GM23338 (cell line): ENCODE measurements at regions not wholly inside any gene's neighbourhood (a gene's known extent, or its start where the extent isn't known, plus 50 kb on each side); places are given as distances from the start of the nearest gene placed in this dataset.

ENCODE experiments used
- ATAC-seq: fragments of 200-7000 bp; cut with Tn5 transposase; 3 replicates; pipeline ENCODE4 v1.9.1; 2020
- DNase-seq: peaks from one replicate; pipeline ENCODE4 v3.0.0-alpha.2; 2015; ENCODE audit warnings: low spot score
- H2AFZ ChIP-seq: fragments of 200-600 bp; sonication (generic); 2 replicates; pipeline ENCODE4 v1.8.0; 2016; ENCODE audit warnings: antibody characterized with exemption, mild to moderate bottlenecking, moderate library complexity
- H3F3A ChIP-seq: fragments of 200-600 bp; sonication (generic); replicated peaks from 2 replicates; pipeline ENCODE4 v1.8.0; 2017; ENCODE audit warnings: antibody characterized with exemption, mixed run types, low read depth
- H3K27ac ChIP-seq: fragments of 200-600 bp; sonication (generic); 2 replicates; pipeline ENCODE4 v1.6.1; 2016; ENCODE audit warnings: low read depth
- H3K27me3 ChIP-seq: fragments of 200-600 bp; sonication (generic); 2 replicates; pipeline ENCODE4 v1.8.0; 2016; ENCODE audit warnings: mild to moderate bottlenecking, mixed run types, moderate library complexity; ENCODE audit not compliant: insufficient read depth
- H3K36me3 ChIP-seq: fragments of 200-600 bp; sonication (generic); 2 replicates; pipeline ENCODE4 v1.8.0; 2016; ENCODE audit warnings: mild to moderate bottlenecking; ENCODE audit not compliant: insufficient read depth
- H3K4me1 ChIP-seq: fragments of 200-600 bp; sonication (generic); 2 replicates; pipeline ENCODE4 v1.8.0; 2016; ENCODE audit warnings: mild to moderate bottlenecking, moderate library complexity; ENCODE audit not compliant: insufficient read depth
- H3K4me2 ChIP-seq: fragments of 200-600 bp; sonication (generic); 2 replicates; pipeline ENCODE4 v1.7.1; 2017; ENCODE audit warnings: mixed run types
- H3K4me3 ChIP-seq: fragments of 200-600 bp; sonication (generic); 2 replicates; pipeline ENCODE4 v1.6.1; 2016; ENCODE audit warnings: mixed run types
- H3K79me2 ChIP-seq: fragments of 200-600 bp; sonication (generic); replicated peaks from 2 replicates; pipeline ENCODE4 v1.8.0; 2017; ENCODE audit warnings: mild to moderate bottlenecking; ENCODE audit not compliant: insufficient read depth
- H3K9me2 ChIP-seq: fragments of 200-600 bp; sonication (generic); 2 replicates; pipeline ENCODE4 v1.8.0; 2017; ENCODE audit not compliant: insufficient read depth
- H4K20me1 ChIP-seq: fragments of 200-600 bp; sonication (generic); replicated peaks from 2 replicates; pipeline ENCODE4 v1.8.0; 2017; ENCODE audit warnings: mild to moderate bottlenecking; ENCODE audit not compliant: insufficient read depth
- H3K27ac Mint-ChIP-seq: 2 replicates; pipeline ENCODE4 v1.8.0; 2020; ENCODE audit warnings: inconsistent platforms, mild to moderate bottlenecking, moderate library complexity, mixed read lengths
- H3K27me3 Mint-ChIP-seq: 3 replicates; pipeline ENCODE4 v1.8.0; 2022; ENCODE audit warnings: low read depth, mild to moderate bottlenecking, moderate library complexity, mixed read lengths, inconsistent platforms; ENCODE audit not compliant: insufficient read depth, poor library complexity
- H3K36me3 Mint-ChIP-seq: 3 replicates; pipeline ENCODE4 v1.8.0; 2021; ENCODE audit warnings: low read depth, mild to moderate bottlenecking, inconsistent platforms, moderate library complexity, mixed read lengths
- H3K4me1 Mint-ChIP-seq: 3 replicates; pipeline ENCODE4 v1.8.0; 2020; ENCODE audit warnings: mild to moderate bottlenecking, inconsistent platforms, mixed read lengths
- H3K4me3 Mint-ChIP-seq: 3 replicates; pipeline ENCODE4 v1.8.0; 2021; ENCODE audit warnings: moderate library complexity, mild to moderate bottlenecking, inconsistent platforms, mixed read lengths
- H3K9me3 Mint-ChIP-seq: 3 replicates; pipeline ENCODE4 v1.8.0; 2020; ENCODE audit warnings: moderate library complexity, mild to moderate bottlenecking, inconsistent platforms, mixed read lengths
- CREB1 ChIP-seq: fragments of 250-450 bp; sonication (Bioruptor Pico); IDR thresholded peaks from 2 replicates; pipeline ENCODE4 v1.5.0; 2020; ENCODE audit warnings: low read depth, mild to moderate bottlenecking, moderate library complexity
- EZH2 ChIP-seq: fragments of 200-600 bp; sonication (generic); IDR thresholded peaks from one replicate; pipeline ENCODE4 v1.8.0; 2017; ENCODE audit warnings: antibody characterized with exemption, mild to moderate bottlenecking, low read depth; ENCODE audit not compliant: unreplicated experiment
- EZH2phosphoT487 ChIP-seq: fragments of 200-600 bp; sonication (generic); IDR thresholded peaks from one replicate; pipeline ENCODE4 v1.8.1; 2018; ENCODE audit warnings: antibody characterized with exemption; ENCODE audit not compliant: unreplicated experiment
- JUNB ChIP-seq: IDR thresholded peaks from one replicate; pipeline ENCODE4 v1.6.1; 2016; ENCODE audit warnings: antibody characterized with exemption; ENCODE audit not compliant: unreplicated experiment
- NANOG ChIP-seq: IDR thresholded peaks from 2 replicates; pipeline ENCODE4 v1.6.1; 2016; ENCODE audit warnings: antibody characterized with exemption, borderline replicate concordance
- STAT1 ChIP-seq: IDR thresholded peaks from one replicate; pipeline ENCODE4 v1.6.1; 2016; ENCODE audit warnings: antibody characterized with exemption; ENCODE audit not compliant: unreplicated experiment
- ZNF114 ChIP-seq: fragments of 250-450 bp; sonication (Bioruptor Pico); IDR thresholded peaks from 2 replicates; pipeline ENCODE4 v1.5.0; 2020; ENCODE audit warnings: mild to moderate bottlenecking, moderate library complexity
- ZNF462 ChIP-seq: fragments of 250-450 bp; sonication (Bioruptor Pico); IDR thresholded peaks from 2 replicates; pipeline ENCODE4 v1.5.0; 2020; ENCODE audit warnings: mild to moderate bottlenecking, moderate library complexity
- TF ChIP-seq, protein P1 (sequence below): IDR thresholded peaks from one replicate; pipeline ENCODE4 v1.6.1; 2018; ENCODE audit warnings: antibody characterized with exemption; ENCODE audit not compliant: unreplicated experiment
- TF ChIP-seq, protein P2 (sequence below), 2 experiments: fragments of 200-600 bp in 1 of 2; sonication (generic) in 1 of 2; conservative IDR thresholded peaks; 2 replicates each; pipeline versions ENCODE4 v1.5.1 to v1.6.1; 2016 to 2017; ENCODE audit warnings: antibody characterized with exemption in 2 of 2, low read depth in 2 of 2, mild to moderate bottlenecking in 2 of 2, moderate library complexity in 1 of 2
- TF ChIP-seq, protein P3 (sequence below): IDR thresholded peaks from 2 replicates; pipeline ENCODE4 v1.6.1; 2016; ENCODE audit warnings: antibody characterized with exemption

DNA sequence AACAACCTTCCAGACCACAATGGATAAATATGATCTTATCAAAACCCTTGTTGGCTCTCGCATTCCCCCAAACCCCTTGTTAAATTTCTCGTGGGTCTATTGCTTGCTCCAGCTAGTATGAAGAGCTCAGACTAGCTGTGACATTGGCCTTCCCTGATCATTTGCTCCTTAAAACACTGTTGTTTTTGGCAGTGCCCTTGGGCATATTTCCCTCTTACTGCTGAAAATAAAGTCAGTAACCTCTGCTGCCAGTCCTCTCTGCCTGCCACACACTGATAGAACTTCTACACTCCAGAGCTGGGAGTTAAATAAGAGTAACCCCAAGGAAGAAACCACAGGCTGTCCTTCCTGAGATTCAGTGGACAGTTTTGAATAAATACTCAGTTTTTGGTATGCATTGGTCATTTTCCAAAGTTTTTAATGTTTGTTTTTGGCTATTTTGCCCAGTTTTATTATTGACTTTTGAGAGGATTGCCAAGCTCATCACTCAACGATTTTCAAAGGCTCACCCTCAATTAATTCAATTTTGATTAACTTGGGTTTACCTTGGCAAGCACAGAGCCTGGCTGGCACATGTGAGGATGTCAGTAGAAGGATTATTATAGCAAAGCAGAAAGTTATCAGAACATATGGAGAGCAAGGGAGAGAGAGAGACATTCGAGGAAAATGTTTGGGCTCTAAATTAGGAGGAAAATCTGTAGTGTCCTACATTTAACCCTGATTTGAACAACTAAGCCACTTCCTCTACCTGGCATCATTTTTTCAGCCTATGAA lies 84.3 kb upstream of the SYN3 start:
- H3K9me2 ChIP-seq, result peaks cover 4% of the 10 kb centered on the region
- Mint-ChIP-seq H3K4me3 (no peak overlapping the region), H3K27me3 (peaks cover 4% of the 10 kb centered on the region), H3K36me3 (no peaks in the 10 kb centered on the region), H3K27ac (no peak overlapping the region), H3K4me1 (no peaks in the 10 kb centered on the region), H3K9me3 (peaks cover 17% of the 10 kb centered on the region)
- no peak for DNase-seq
- no peak overlapping the region for H3K4me2 ChIP-seq
- H3F3A ChIP-seq, result no peaks in the 10 kb centered on the region
- H3K27ac ChIP-seq, result no peak overlapping the region
- no peaks in the 10 kb centered on the region for H4K20me1 ChIP-seq
- no peak overlapping the region for H3K4me3 ChIP-seq
- H3K4me1 ChIP-seq, result no peaks in the 10 kb centered on the region
- no peaks in the 10 kb centered on the region; the same call in 1 of the 2 replicates for H3K27me3 ChIP-seq
- TF ChIP-seq EZH2phosphoT487 (no peak), ZNF462 (no peak), CREB1 (CRISPR knock-in tag) (no peak), JUNB (no peak), EZH2 (no peak), ZNF114 (CRISPR knock-in tag) (no peak), NANOG (no peak), STAT1 (no peak)
- TF ChIP-seq, protein P1, sequence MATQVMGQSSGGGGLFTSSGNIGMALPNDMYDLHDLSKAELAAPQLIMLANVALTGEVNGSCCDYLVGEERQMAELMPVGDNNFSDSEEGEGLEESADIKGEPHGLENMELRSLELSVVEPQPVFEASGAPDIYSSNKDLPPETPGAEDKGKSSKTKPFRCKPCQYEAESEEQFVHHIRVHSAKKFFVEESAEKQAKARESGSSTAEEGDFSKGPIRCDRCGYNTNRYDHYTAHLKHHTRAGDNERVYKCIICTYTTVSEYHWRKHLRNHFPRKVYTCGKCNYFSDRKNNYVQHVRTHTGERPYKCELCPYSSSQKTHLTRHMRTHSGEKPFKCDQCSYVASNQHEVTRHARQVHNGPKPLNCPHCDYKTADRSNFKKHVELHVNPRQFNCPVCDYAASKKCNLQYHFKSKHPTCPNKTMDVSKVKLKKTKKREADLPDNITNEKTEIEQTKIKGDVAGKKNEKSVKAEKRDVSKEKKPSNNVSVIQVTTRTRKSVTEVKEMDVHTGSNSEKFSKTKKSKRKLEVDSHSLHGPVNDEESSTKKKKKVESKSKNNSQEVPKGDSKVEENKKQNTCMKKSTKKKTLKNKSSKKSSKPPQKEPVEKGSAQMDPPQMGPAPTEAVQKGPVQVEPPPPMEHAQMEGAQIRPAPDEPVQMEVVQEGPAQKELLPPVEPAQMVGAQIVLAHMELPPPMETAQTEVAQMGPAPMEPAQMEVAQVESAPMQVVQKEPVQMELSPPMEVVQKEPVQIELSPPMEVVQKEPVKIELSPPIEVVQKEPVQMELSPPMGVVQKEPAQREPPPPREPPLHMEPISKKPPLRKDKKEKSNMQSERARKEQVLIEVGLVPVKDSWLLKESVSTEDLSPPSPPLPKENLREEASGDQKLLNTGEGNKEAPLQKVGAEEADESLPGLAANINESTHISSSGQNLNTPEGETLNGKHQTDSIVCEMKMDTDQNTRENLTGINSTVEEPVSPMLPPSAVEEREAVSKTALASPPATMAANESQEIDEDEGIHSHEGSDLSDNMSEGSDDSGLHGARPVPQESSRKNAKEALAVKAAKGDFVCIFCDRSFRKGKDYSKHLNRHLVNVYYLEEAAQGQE, result no peak
- TF ChIP-seq, protein P2, sequence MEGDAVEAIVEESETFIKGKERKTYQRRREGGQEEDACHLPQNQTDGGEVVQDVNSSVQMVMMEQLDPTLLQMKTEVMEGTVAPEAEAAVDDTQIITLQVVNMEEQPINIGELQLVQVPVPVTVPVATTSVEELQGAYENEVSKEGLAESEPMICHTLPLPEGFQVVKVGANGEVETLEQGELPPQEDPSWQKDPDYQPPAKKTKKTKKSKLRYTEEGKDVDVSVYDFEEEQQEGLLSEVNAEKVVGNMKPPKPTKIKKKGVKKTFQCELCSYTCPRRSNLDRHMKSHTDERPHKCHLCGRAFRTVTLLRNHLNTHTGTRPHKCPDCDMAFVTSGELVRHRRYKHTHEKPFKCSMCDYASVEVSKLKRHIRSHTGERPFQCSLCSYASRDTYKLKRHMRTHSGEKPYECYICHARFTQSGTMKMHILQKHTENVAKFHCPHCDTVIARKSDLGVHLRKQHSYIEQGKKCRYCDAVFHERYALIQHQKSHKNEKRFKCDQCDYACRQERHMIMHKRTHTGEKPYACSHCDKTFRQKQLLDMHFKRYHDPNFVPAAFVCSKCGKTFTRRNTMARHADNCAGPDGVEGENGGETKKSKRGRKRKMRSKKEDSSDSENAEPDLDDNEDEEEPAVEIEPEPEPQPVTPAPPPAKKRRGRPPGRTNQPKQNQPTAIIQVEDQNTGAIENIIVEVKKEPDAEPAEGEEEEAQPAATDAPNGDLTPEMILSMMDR (conservative IDR thresholded peaks at IDR 0.05; ENCODE audit: low read depth in 2 of 2), result no peak
- TF ChIP-seq, protein P3, sequence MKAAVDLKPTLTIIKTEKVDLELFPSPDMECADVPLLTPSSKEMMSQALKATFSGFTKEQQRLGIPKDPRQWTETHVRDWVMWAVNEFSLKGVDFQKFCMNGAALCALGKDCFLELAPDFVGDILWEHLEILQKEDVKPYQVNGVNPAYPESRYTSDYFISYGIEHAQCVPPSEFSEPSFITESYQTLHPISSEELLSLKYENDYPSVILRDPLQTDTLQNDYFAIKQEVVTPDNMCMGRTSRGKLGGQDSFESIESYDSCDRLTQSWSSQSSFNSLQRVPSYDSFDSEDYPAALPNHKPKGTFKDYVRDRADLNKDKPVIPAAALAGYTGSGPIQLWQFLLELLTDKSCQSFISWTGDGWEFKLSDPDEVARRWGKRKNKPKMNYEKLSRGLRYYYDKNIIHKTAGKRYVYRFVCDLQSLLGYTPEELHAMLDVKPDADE, result no peak
- ATAC-seq, result no peak
- H2AFZ ChIP-seq, result no peak overlapping the region
- no peaks in the 10 kb centered on the region for H3K79me2 ChIP-seq
- H3K36me3 ChIP-seq, result no peaks in the 10 kb centered on the region
